AG09319 (cell line): ENCODE measurements at regions not wholly inside any gene's neighbourhood (a gene's known extent, or its start where the extent isn't known, plus 50 kb on each side); places are given as distances from the start of the nearest gene placed in this dataset.

Experiments used
- DNase-seq: peaks from one replicate; pipeline ENCODE4 v3.0.0-alpha.2; 2010; ENCODE audit warnings: low read depth; ENCODE audit errors: extremely low read depth
- TF ChIP-seq, protein P1 (sequence below): IDR thresholded peaks from 2 replicates; pipeline ENCODE4 v1.5.1; 2011; ENCODE audit warnings: low read depth, mild to moderate bottlenecking, inconsistent platforms, low read length, moderate library complexity

DNA sequence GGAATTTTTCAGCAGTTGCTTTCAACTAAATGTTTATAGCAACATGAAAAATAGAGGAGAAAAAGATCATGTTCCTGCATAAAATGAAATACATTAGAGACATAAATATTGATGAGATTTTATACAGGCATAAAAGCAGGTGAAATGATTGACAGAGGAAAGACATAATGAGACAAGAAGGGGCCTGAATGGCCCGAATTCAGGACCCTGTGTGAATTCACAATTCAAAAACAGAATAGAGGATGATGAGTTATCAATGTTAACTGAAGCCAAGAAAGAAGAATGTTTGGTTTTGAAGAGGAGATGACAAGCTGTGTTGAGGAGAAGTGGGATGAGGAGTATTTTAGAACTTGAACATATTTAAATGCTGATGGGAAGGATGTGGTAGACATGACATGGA, 371.1 kb downstream of the FBXO8 start:
- no peak for DNase-seq
- TF ChIP-seq, protein P1, sequence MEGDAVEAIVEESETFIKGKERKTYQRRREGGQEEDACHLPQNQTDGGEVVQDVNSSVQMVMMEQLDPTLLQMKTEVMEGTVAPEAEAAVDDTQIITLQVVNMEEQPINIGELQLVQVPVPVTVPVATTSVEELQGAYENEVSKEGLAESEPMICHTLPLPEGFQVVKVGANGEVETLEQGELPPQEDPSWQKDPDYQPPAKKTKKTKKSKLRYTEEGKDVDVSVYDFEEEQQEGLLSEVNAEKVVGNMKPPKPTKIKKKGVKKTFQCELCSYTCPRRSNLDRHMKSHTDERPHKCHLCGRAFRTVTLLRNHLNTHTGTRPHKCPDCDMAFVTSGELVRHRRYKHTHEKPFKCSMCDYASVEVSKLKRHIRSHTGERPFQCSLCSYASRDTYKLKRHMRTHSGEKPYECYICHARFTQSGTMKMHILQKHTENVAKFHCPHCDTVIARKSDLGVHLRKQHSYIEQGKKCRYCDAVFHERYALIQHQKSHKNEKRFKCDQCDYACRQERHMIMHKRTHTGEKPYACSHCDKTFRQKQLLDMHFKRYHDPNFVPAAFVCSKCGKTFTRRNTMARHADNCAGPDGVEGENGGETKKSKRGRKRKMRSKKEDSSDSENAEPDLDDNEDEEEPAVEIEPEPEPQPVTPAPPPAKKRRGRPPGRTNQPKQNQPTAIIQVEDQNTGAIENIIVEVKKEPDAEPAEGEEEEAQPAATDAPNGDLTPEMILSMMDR, result no peak

DNA sequence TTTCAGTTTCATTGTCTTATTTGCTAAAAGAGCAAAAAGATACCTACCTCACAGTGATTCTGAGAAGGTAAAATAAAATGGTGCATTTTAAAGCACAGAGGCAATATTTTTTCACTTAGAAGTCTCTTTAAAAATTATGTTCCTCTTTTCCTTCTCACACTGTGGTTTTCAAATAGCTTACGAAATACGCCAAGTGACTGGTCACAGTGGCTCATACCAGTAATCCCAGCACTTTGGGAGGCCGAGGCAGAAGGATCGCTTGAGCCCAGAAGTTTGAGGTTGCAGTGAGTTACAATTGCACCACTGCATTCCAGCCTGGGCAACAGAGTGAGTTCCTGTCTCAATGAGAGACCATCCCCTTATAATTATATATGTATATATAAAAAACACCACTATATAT, 372.6 kb downstream of the FBXO8 start:
- DNase-seq, result no peak
- TF ChIP-seq, protein P1, result no peak

DNA sequence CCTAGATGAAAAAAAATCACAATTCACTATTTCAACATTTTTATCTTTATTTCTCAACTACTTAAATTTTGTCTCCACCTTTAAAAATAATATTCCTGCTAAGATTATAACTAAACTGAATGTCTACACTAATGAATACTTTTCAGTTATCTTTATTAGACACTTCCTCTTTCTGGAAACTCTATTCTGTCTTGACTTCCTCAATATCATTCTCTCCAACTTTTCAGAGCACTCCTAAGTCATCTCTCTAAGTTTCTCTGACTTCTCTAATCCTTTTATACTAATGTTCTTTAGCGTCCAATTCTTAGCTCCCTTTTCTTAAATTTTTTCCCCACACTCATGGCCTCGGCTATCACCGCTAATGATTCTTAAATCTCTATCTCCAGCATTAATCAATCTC, 374.2 kb downstream of the FBXO8 start:
- no peak for DNase-seq
- TF ChIP-seq, protein P1, result no peak

DNA sequence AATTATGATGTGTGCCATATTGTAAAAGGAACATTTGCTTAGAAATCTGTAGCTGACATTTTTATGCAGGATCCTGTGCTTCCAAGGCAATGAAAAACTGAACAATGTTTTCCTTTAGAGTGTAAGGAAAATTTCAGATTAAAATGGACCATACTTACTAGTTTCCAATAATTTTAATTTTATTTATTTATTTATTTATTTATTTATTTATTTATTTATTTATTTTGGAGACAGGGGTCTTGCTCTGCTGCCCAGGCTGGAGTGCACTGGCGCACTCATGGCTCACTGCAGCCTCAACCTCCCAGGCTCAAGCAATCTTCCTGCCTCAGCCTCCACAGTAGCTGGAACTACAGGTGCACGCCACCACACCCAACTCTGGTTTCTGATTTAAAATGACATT, 369.8 kb upstream of the HAND2 start:
- TF ChIP-seq, protein P1, result no peak
- no peak for DNase-seq

DNA sequence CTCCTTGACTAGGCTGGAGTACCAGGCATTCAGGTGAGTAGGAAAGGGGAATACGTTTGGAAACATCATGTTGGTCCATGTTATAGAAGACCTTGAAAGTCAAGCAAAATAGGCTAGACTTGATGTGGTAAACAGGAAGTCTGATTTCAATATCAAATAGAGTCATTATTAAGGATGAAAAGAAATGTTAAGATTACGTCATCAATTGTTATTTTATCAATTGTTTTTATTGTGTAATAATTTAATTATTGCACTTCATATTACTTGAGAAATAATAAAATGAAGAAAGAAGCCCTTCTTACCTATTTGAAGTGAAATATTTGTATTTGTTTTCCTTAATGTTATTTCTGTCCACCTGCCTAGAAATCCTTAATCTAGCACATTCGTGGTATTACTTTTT, 361.0 kb upstream of the HAND2 start:
- TF ChIP-seq, protein P1, result no peak
- no peak for DNase-seq

DNA sequence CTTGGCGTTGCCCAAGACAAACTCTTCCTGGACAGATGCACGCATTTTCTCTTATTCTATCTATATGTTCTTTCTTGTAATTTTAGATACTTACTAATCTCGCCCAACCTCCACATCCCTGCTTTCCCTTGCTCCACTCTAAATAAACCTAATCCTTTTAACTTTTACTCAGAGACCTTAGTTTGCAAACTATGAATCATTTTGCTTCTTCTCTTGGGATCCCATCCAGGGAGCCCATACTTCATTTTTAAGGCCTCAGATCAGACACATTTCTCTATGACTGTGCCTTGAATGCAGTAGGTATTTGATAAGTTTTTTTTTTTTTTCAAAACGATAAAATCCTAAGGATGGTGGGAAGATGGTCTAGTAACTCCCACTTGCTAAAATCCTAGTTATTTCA, 353.8 kb upstream of the HAND2 start:
- no peak for DNase-seq
- TF ChIP-seq, protein P1, result no peak

DNA sequence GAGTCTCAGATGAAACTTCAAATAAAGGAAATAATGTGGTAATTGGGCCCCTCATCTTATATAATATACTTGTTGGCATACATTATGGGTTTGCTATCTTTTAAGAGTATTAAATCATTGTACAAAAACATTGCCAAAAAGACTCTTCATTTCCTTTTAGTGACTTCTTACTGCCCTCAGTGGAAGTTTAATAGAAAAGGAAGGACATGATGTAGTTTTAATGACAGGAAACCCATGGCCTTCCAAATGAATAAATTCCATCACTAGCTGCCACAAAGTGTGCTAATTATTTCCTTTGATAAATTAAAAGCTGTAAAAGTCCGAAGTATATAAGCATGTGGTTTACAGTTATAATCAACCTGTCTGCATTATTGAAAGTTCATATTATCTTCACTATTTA, 350.9 kb upstream of the HAND2 start:
- no peak for DNase-seq
- TF ChIP-seq, protein P1, result no peak
